Neural progenitor cell (in vitro differentiated cells): ENCODE measurements at regions not wholly inside any gene's neighbourhood (a gene's known extent, or its start where the extent isn't known, plus 50 kb on each side); places are given as distances from the start of the nearest gene placed in this dataset.
"Not testable (repeated sequence)": the region's sequence is repeated elsewhere in the genome, so short reads cannot be mapped to it uniquely, and the experiment has no call there.

Source experiments
- CTCF ChIP-seq: fragments of 200-600 bp; sonication (generic); IDR thresholded peaks from 2 replicates; pipeline ENCODE4 v1.5.1; 2017; ENCODE audit warnings: antibody characterized with exemption, mild to moderate bottlenecking
- EZH2 ChIP-seq: fragments of 200-600 bp; sonication (generic); IDR thresholded peaks from 2 replicates; pipeline ENCODE4 v1.6.1; 2017; ENCODE audit warnings: antibody characterized with exemption, mild to moderate bottlenecking, moderate library complexity
- EZH2phosphoT487 ChIP-seq: fragments of 200-600 bp; sonication (generic); IDR thresholded peaks from 2 replicates; pipeline ENCODE4 v1.6.1; 2017; ENCODE audit warnings: antibody characterized with exemption

GRCh38 chr6:43925636-43926139 is 155.7 kb downstream of the VEGFA start:
- TF ChIP-seq CTCF, EZH2, EZH2phosphoT487: not testable (repeated sequence)
